ENCODE measurements at regions not wholly inside any gene's neighbourhood (a gene's known extent, or its start where the extent isn't known, plus 50 kb on each side); places are given as distances from the start of the nearest gene placed in this dataset.

DNA sequence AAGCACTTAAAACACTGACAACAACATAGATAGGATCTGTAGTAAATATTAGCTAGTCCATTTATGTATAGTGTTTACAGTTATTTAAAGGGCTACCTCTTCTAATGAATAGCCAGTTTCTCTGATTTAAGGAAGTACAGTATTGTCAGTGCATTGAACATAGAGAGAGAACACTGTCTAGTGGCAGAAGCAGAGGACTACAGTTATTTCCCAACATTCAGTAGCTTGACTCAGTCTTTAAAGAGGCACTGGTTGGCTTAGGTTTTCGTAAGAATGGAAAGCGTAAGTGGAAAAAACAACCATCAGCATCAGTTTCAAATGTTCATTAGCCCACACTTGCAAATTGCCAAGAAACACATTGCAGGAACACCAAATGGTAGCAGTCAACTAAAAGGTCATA, 125.0 kb upstream of the HMGA2 start:
- Histone ChIP-seq H3K4me1 (ENCODE audit: insufficient read depth, poor library complexity, severe bottlenecking) (peaks cover 31% of the 10 kb centered on the region), H3K27me3 (ENCODE audit: insufficient read depth, poor library complexity, severe bottlenecking) (no peaks in the 10 kb centered on the region), H3K9me3 (ENCODE audit: severe bottlenecking) (no peaks in the 10 kb centered on the region), H3K4me3 (ENCODE audit: severe bottlenecking) (no peak overlapping the region), H3K36me3 (ENCODE audit: low read depth) (no peaks in the 10 kb centered on the region), H3K27ac (ENCODE audit: poor library complexity, severe bottlenecking) (peak overlapping the region; percentile 99)
- DNase-seq (ENCODE audit: low spot score), result no peak
- peak; percentile 30; the same call in 2 of the 3 replicates for ATAC-seq (ENCODE audit: low read depth)
- TF ChIP-seq, protein P1, sequence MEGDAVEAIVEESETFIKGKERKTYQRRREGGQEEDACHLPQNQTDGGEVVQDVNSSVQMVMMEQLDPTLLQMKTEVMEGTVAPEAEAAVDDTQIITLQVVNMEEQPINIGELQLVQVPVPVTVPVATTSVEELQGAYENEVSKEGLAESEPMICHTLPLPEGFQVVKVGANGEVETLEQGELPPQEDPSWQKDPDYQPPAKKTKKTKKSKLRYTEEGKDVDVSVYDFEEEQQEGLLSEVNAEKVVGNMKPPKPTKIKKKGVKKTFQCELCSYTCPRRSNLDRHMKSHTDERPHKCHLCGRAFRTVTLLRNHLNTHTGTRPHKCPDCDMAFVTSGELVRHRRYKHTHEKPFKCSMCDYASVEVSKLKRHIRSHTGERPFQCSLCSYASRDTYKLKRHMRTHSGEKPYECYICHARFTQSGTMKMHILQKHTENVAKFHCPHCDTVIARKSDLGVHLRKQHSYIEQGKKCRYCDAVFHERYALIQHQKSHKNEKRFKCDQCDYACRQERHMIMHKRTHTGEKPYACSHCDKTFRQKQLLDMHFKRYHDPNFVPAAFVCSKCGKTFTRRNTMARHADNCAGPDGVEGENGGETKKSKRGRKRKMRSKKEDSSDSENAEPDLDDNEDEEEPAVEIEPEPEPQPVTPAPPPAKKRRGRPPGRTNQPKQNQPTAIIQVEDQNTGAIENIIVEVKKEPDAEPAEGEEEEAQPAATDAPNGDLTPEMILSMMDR (IDR thresholded peaks at IDR 0.05; ENCODE audit: poor library complexity, severe bottlenecking), result peak; percentile 63

DNA sequence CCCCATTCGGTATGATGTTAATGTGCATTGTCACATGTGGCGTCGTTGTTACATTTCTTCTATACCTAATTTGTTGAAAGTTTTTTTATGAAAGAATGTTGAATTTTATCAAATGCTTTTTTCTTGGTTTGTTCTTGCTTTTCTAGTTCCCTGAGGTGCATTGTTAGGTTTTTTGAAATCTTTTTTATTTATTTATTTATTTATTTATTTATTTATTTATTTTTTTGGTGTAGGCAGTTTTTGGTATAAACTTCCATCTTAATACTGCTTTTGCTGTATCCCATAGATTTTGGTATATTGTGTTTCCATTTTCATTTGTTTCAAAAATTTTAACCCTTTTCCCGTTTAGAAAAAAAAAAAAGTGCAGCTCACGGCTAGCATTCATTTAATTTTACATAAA, 121.1 kb upstream of the HMGA2 start:
- DNase-seq (ENCODE audit: low spot score) (no peak), ATAC-seq (ENCODE audit: low read depth) (no peak)
- H3K4me1 ChIP-seq (ENCODE audit: insufficient read depth, poor library complexity, severe bottlenecking), result peaks cover 6% of the 10 kb centered on the region
- TF ChIP-seq, protein P1 (IDR thresholded peaks at IDR 0.05; ENCODE audit: poor library complexity, severe bottlenecking), result no peak
- H3K36me3 ChIP-seq (ENCODE audit: low read depth), result no peaks in the 10 kb centered on the region
- no peaks in the 10 kb centered on the region for H3K27me3 ChIP-seq (ENCODE audit: insufficient read depth, poor library complexity, severe bottlenecking)
- H3K27ac ChIP-seq (ENCODE audit: poor library complexity, severe bottlenecking), result no peak overlapping the region
- no peak overlapping the region for H3K4me3 ChIP-seq (ENCODE audit: severe bottlenecking)
- peaks cover 4% of the 10 kb centered on the region for H3K9me3 ChIP-seq (ENCODE audit: severe bottlenecking)

DNA sequence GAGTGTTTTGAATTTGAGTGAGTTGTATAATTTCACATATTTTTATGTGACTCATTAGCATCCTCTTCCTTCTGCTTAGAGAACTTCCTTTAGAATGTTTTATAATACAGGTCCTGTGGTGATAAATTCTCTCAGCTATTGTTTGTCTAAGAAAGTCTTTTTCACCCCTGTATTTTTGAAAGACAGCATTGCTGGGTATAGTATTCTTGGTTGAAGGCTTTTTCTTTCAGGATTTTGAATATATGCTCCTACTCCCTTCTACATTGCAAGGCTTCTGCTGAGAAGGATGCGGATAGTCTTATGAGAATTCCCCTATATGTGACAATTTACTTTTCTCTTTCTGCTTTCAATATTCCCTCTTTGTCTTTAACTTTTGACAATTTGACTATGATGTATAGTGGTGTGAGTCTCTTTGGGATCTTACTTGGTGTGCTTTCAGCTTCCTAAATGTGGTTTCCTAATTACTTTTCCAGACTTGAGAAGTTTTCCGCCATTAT, 118.9 kb upstream of the HMGA2 start:
- Histone ChIP-seq H3K4me1 (ENCODE audit: insufficient read depth, poor library complexity, severe bottlenecking) (no peaks in the 10 kb centered on the region), H3K9me3 (ENCODE audit: severe bottlenecking) (peaks cover 4% of the 10 kb centered on the region), H3K27ac (ENCODE audit: poor library complexity, severe bottlenecking) (no peak overlapping the region), H3K4me3 (ENCODE audit: severe bottlenecking) (no peak overlapping the region), H3K27me3 (ENCODE audit: insufficient read depth, poor library complexity, severe bottlenecking) (no peaks in the 10 kb centered on the region), H3K36me3 (ENCODE audit: low read depth) (no peaks in the 10 kb centered on the region)
- ATAC-seq (ENCODE audit: low read depth) (no peak), DNase-seq (ENCODE audit: low spot score) (no peak)
- TF ChIP-seq, protein P1 (IDR thresholded peaks at IDR 0.05; ENCODE audit: poor library complexity, severe bottlenecking), result no peak

DNA sequence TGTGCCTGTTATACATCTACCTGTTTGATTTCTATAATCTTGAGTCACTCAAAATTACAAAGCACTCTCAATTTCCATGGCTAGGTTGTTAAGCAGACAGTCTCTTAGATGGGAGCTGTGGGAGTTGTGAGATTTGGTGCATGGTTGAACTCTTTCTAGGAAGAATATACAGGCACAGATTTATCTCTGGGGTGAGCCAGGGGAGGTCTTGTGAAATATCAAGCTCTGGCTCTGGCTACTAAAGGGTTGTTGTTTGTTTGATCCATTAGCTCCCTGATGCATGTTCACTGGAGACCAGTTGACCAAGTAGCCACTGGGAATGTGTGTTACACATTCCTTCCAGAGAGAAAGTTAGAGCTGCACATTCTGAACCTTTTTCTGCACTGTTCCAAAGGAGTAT, 117.2 kb upstream of the HMGA2 start:
- no peaks in the 10 kb centered on the region for H3K36me3 ChIP-seq (ENCODE audit: low read depth)
- H3K27ac ChIP-seq (ENCODE audit: poor library complexity, severe bottlenecking), result no peak overlapping the region
- DNase-seq (ENCODE audit: low spot score), result no peak
- no peaks in the 10 kb centered on the region for H3K27me3 ChIP-seq (ENCODE audit: insufficient read depth, poor library complexity, severe bottlenecking)
- peaks cover 4% of the 10 kb centered on the region for H3K9me3 ChIP-seq (ENCODE audit: severe bottlenecking)
- no peak for ATAC-seq (ENCODE audit: low read depth)
- no peak overlapping the region for H3K4me3 ChIP-seq (ENCODE audit: severe bottlenecking)
- H3K4me1 ChIP-seq (ENCODE audit: insufficient read depth, poor library complexity, severe bottlenecking), result no peaks in the 10 kb centered on the region
- TF ChIP-seq, protein P1 (IDR thresholded peaks at IDR 0.05; ENCODE audit: poor library complexity, severe bottlenecking), result no peak

DNA sequence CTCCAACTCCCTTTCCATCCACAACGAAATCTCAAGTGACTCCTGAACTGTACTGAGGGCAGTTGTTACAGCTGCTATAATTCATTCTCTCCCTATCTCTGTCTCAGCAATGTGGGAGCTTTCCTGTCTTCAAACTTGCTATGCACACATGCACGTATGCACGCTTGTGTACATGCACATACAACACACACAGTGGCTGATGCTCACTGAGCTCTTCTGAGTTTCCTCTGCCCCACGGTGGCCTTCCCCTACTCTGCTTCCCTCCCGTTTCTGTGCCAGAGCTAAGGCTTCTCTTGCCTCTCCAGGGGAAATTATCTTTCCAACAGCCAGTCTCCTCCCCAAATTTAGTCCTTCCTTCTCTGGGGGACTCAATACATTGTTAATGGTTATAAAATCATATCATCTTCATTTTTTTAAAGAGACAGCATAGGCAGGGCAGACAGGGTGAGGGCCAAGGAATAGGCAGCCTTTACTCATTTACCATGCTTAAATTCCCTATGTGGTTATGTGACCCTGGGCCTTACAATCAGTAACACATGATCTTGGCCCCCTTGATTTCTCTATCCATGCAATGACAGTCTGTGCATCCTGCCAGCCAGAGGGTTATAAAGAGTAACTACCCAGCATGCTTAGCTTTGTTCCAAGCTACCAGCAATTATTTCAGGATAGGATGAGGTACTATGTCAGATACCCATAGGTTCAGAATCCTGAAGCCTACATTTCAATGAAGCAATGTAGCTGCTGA, 111.9 kb upstream of the HMGA2 start:
- no peaks in the 10 kb centered on the region for H3K4me1 ChIP-seq (ENCODE audit: insufficient read depth, poor library complexity, severe bottlenecking)
- no peak overlapping the region for H3K27ac ChIP-seq (ENCODE audit: poor library complexity, severe bottlenecking)
- no peak overlapping the region for H3K4me3 ChIP-seq (ENCODE audit: severe bottlenecking)
- TF ChIP-seq, protein P1 (IDR thresholded peaks at IDR 0.05; ENCODE audit: poor library complexity, severe bottlenecking), result no peak
- no peaks in the 10 kb centered on the region for H3K9me3 ChIP-seq (ENCODE audit: severe bottlenecking)
- H3K27me3 ChIP-seq (ENCODE audit: insufficient read depth, poor library complexity, severe bottlenecking), result no peaks in the 10 kb centered on the region
- H3K36me3 ChIP-seq (ENCODE audit: low read depth), result no peaks in the 10 kb centered on the region
- DNase-seq (ENCODE audit: low spot score), result no peak
- no peak for ATAC-seq (ENCODE audit: low read depth)

Measured in RWPE2 (cell line).